ENCODE measurements at regions not wholly inside any gene's neighbourhood (a gene's known extent, or its start where the extent isn't known, plus 50 kb on each side); places are given as distances from the start of the nearest gene placed in this dataset.

GRCh38 chr11:70796648-70797227 is 398.4 kb downstream of the CTTN start:
- no peak for DNase-seq (ENCODE audit: low read depth)

DNA sequence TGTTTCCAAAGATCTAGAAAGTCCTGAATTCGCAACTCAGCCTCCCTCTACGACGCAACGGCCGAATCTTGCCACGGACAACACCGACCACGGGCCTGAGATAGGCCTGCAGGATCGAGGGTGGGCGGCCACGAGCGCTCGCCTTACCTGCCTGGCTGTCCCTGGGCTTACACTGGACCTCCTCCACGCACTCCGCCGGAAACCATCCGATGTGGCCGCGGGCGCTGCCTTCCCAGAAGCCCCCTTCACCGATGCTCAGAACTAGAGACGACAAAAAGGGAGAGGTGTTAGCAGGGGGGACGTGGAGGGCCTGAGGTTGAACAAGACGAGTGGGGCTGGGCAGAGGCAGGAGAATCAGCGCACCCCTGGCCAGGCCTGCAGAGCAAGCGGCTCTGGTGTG is 400.0 kb downstream of the CTTN start:
- no peak for DNase-seq (ENCODE audit: low read depth)

DNA sequence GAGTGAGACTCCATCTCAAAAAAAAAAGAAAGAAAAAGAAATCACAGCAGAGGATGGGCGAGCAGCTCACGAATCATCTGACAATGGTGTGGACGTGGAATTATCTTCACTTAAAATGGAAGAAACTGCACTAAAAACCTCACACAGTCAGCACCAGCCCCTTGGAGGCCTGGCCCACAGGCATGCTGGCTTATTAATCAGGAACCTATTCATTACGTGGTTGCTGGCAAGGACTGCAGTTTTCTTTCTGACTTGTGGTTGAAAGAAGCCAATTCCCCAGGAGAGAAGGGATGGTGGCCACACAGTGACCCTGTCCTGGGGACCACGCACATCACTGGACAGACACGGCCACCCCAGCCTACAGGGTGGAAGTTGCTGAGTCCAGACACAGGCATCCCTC is 401.1 kb downstream of the CTTN start:
- no peak for DNase-seq (ENCODE audit: low read depth)

- no peak for DNase-seq (ENCODE audit: low read depth)
These were observed 403.9 kb downstream of the CTTN start for GRCh38 chr11:70802185-70802584.

DNA sequence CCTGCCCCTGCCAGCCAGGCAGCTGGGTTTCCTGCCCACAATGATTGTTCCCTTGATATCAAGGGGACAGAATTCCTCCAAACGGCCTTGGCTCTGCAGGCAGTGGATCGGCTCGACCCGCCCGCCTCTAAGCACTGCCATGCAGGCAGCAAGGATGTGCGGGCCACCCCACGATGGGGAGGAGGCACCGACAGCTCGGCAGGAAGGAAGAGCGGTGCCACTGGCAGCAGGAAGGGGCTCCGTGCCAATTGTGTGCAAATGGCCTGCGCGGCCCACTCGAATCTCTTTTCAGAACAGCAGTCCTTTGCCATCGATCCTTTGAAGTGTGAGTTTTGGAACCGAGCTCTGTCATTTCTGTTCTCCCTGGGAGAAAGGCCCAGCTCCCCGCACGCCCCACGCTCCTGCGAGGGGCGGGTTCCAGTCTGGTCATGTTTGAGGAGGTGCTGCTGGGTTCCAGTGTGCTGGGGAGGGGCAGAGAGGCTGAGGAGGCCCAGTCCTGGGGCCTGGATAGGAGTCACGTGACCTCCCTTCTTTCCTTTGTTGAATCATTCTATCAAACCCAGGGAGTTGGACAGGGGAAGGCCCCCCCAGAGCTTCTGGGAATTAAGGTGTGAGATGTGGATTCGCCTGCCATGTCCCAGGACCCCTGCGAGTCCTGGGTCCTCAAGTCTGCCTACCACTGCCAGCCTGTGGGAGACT is 406.0 kb downstream of the CTTN start:
- no peak for DNase-seq (ENCODE audit: low read depth)

DNA sequence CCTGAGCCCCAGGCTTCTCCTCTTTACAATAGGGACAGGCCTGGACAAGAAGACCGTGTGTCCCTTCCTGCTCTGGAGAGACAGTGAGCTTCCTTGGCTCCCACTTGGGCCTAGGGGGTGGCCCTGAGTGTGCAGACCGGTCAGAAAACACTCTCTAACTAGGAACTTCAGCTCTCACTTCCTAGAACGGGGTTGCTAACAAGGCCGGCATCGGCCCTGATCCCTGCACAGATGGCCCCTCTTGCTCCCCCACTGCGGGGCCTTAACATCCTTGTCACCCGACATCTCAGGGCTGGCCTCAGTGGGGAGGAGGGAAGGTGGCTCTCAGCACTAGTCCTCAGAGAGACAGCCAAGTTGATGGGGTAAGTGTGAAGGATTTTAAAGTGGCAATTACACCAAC is 406.9 kb downstream of the CTTN start:
- DNase-seq (ENCODE audit: low read depth) = no peak

DNA sequence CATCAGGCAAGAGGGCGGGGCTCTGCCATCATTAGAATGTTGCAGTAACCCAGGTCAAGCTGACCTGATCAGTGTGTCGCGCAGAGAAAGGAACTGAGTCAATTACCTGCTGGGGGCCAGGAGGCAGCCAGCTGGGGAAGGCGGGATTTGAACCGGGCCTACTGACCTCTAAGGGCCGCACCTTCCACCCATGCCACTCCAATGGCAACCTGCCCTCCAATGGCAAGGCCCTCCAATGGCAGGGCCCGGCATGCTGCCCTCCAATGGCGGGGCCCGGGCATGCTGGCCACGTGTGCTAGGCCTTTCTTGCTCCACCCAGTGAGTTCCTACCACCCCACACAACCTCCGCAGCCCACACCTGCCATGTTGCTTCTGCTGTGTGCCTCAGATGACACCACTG is 407.6 kb downstream of the CTTN start:
- DNase-seq (ENCODE audit: low read depth) = no peak

- no peak for DNase-seq (ENCODE audit: low read depth)
These were observed 408.3 kb downstream of the CTTN start for GRCh38 chr11:70806461-70807194.

GRCh38 chr11:70807195-70807543 is 408.8 kb downstream of the CTTN start:
- no peak for DNase-seq (ENCODE audit: low read depth)

GRCh38 chr11:70808686-70809375 is 410.5 kb downstream of the CTTN start:
- DNase-seq (ENCODE audit: low read depth) = no peak

- no peak for DNase-seq (ENCODE audit: low read depth)
These were observed 411.8 kb downstream of the CTTN start for GRCh38 chr11:70810133-70810532.

DNA sequence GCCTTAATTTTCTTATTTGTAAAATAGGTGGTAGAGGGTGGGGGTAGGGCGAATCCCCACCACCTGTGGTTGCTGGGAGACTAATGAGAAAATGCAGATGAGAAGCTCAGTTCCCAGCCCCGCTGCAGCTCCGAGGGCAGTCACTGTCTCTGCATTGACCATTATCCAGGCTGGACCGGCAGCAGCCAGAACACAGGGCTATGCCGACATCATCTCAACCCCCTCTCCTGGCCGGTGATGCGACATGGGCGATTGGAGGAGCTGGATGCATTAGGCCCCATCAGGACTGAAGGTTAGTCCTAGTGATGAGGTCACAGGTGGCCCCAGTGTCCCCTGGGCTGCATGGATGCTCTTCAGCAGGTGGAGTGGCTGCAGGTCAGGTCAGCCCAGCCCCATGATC is 412.4 kb downstream of the CTTN start:
- no peak for DNase-seq (ENCODE audit: low read depth)

- DNase-seq (ENCODE audit: low read depth) = no peak
These were observed 413.2 kb downstream of the CTTN start for GRCh38 chr11:70811483-70811882.

GRCh38 chr11:70811915-70812314 is 413.6 kb downstream of the CTTN start:
- no peak for DNase-seq (ENCODE audit: low read depth)

GRCh38 chr11:70812472-70812871 is 414.1 kb downstream of the CTTN start:
- DNase-seq (ENCODE audit: low read depth) = no peak

- DNase-seq (ENCODE audit: low read depth) = no peak
These were observed 415.3 kb downstream of the CTTN start for GRCh38 chr11:70813651-70814050.

DNA sequence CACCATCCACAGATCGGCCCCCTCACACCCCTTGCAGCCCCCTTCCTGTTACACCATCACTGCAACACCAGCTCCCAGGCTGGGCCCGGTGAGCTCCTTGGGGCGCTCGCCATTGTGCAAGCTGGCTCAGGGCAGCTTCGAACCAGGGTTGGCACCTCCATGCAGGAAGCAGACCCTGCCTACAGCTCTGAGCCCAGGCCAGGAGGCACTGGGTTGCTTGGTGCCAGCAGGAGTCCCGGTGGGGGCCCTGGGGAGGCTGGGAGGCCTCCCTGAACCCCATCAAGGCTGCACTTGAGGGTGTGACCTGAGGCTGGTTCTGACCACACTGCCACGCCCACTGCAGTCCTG is 417.1 kb downstream of the CTTN start:
- no peak for DNase-seq (ENCODE audit: low read depth)

- no peak for DNase-seq (ENCODE audit: low read depth)
These were observed 417.9 kb downstream of the CTTN start for GRCh38 chr11:70816156-70816678.

DNA sequence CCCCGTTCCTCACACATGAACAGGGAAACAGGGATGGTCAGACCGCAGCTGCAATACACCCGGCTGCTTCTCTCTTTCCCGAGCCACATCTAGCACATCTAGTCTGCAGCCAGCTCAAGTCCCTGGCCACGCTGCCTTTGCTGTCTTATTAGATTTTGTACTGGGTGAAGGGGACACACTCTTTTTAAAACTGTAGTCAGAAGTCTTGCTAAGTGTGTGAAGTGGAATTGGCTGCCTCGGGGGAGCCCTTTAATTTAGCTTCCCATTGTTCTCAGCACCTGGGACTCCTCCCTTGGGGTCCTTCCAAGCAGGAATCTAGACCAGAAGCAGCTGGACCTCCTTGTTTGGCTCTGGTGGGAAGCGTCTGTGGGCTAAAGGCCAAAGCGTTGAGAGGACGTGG is 420.0 kb downstream of the CTTN start:
- no peak for DNase-seq (ENCODE audit: low read depth)

DNA sequence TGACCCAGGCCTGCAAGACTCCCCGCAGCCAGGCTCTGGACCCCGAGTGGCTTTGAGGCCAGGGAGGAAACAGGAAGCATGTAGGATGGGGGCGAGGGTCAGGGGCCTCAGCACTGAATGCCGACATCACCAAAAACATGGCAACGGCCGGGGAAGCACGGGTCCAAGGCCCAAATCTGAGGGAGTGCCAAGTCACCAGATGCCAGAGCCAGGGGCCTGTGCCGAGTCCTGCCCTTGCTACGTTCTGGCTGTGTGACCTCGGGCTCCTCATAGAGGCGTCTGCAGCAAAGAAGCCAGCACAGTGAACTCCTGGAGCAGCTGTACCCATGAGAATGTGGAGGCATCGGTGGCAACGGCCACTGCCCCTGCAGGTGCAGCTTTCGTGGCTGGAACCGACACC is 420.7 kb downstream of the CTTN start:
- DNase-seq (ENCODE audit: low read depth) = no peak

DNA sequence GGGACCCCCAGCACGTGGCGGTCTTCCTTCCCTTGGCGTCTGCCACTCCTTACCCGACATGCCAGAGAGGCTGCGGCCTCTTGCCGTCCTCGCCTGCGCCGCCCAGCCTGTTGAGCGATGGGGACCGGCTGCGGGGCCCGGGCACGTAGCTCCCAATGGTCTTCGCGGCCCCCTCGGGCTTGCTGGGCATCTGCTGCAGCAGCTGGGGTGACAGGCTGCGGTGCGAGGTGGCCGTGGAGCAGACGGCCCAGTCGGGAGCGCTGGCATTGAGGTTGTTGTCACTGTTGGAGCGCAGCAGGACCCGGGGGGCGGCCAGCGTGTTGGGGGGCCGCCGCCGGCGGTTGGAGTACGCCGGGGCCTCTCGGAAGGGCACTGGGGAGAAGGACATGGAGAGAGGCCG is 422.0 kb downstream of the CTTN start:
- no peak for DNase-seq (ENCODE audit: low read depth)

GRCh38 chr11:70820712-70821111 is 422.4 kb downstream of the CTTN start:
- no peak for DNase-seq (ENCODE audit: low read depth)

- DNase-seq (ENCODE audit: low read depth) = no peak
These were observed 425.4 kb downstream of the CTTN start for GRCh38 chr11:70823771-70824170.
